IMR-90 (cell line): ENCODE measurements at regions not wholly inside any gene's neighbourhood (a gene's known extent, or its start where the extent isn't known, plus 50 kb on each side); places are given as distances from the start of the nearest gene placed in this dataset.

Source experiments
- ATAC-seq: fragments of 200-7000 bp; cut with Tn5 transposase; 2 replicates; pipeline ENCODE4 v1.9.1; 2020; ENCODE audit warnings: low read depth, mild to moderate bottlenecking, moderate library complexity
- BruUV-seq: library from RNA; stranded (reverse); fragments of 400-500 nt; replicated peaks from 2 replicates; lab custom pipeline; 2021; lab: Mats Ljungman, UMichigan
- CTCF ChIA-PET: fragments of 300-600 bp; formaldehyde crosslinking; extraction: SDS; loops from one replicate; lab custom pipeline; 2021; ENCODE audit warnings: antibody characterized with exemption; lab: Yijun Ruan, JAX
- POLR2A ChIA-PET: fragments of 300-600 bp; sonication (Branson Sonifier 250); formaldehyde crosslinking; loops from one replicate; lab custom pipeline; 2022; ENCODE audit warnings: antibody characterized with exemption; ENCODE audit not compliant: unreplicated experiment; lab: Charles Lee
- DNase-seq: peaks from one replicate; pipeline ENCODE4 v3.0.0; 2013
- H2AFZ ChIP-seq: replicated peaks from 2 replicates; pipeline ENCODE3; 2013; ENCODE audit warnings: low read length, mild to moderate bottlenecking; ENCODE audit not compliant: poor library complexity
- H2AK5ac ChIP-seq: 2 replicates; pipeline ENCODE4 v1.6.1; 2013; ENCODE audit warnings: low read depth, low read length, inconsistent platforms
- H2AK9ac ChIP-seq: replicated peaks from 2 replicates; pipeline ENCODE3; 2013; ENCODE audit warnings: mild to moderate bottlenecking, low read depth, low read length, moderate library complexity; ENCODE audit not compliant: poor library complexity
- H2BK120ac ChIP-seq: 2 replicates; pipeline ENCODE4 v1.6.1; 2013; ENCODE audit warnings: low read depth, low read length, inconsistent platforms
- H2BK15ac ChIP-seq: 3 replicates; pipeline ENCODE4 v1.6.1; 2013; ENCODE audit warnings: low read depth, low read length, inconsistent platforms
- H2BK20ac ChIP-seq: 2 replicates; pipeline ENCODE4 v1.6.1; 2013; ENCODE audit warnings: low read depth, mild to moderate bottlenecking, inconsistent platforms, low read length, moderate library complexity
- H2BK5ac ChIP-seq: 2 replicates; pipeline ENCODE4 v1.6.1; 2013; ENCODE audit warnings: mild to moderate bottlenecking, low read depth, low read length, inconsistent platforms; ENCODE audit not compliant: poor library complexity, severe bottlenecking
- H3K14ac ChIP-seq: replicated peaks from 2 replicates; pipeline ENCODE4 v1.6.1; 2013; ENCODE audit warnings: low read depth, low read length, inconsistent platforms
- H3K18ac ChIP-seq: 2 replicates; pipeline ENCODE4 v1.6.1; 2013; ENCODE audit warnings: low read depth, low read length, control low read depth
- H3K23ac ChIP-seq: 2 replicates; pipeline ENCODE4 v1.6.1; 2013; ENCODE audit warnings: low read depth, low read length, inconsistent platforms
- H3K27ac ChIP-seq: 2 replicates; pipeline ENCODE4 v1.5.1; 2013; ENCODE audit warnings: mild to moderate bottlenecking, control low read depth, low read length; ENCODE audit not compliant: insufficient read depth
- H3K27me3 ChIP-seq: 2 replicates; pipeline ENCODE4 v1.6.1; 2013; ENCODE audit warnings: low read length; ENCODE audit not compliant: control insufficient read depth, insufficient read depth
- H3K36me3 ChIP-seq: 2 replicates; pipeline ENCODE4 v1.6.1; 2013; ENCODE audit warnings: low read length, mixed read lengths; ENCODE audit not compliant: control insufficient read depth, insufficient read depth
- H3K4ac ChIP-seq: 2 replicates; pipeline ENCODE4 v1.6.1; 2013; ENCODE audit warnings: low read depth, low read length, inconsistent platforms
- H3K4me1 ChIP-seq: 2 replicates; pipeline ENCODE4 v1.6.1; 2013; ENCODE audit warnings: low read length, mixed read lengths; ENCODE audit not compliant: control insufficient read depth, insufficient read depth
- H3K4me2 ChIP-seq: 2 replicates; pipeline ENCODE4 v1.6.1; 2013; ENCODE audit warnings: low read depth, mild to moderate bottlenecking, control low read depth, low read length, moderate library complexity
- H3K4me3 ChIP-seq: 2 replicates; pipeline ENCODE4 v1.5.1; 2013; ENCODE audit warnings: low read depth, mild to moderate bottlenecking, control low read depth, low read length, moderate library complexity; ENCODE audit not compliant: insufficient read depth
- H3K56ac ChIP-seq: 2 replicates; pipeline ENCODE4 v1.6.1; 2013; ENCODE audit warnings: low read length, inconsistent platforms; ENCODE audit not compliant: insufficient read depth; ENCODE audit errors: extremely low read depth
- H3K79me1 ChIP-seq, 2 experiments: 2 replicates each; pipeline ENCODE4 v1.6.1; 2013; ENCODE audit warnings: low read length in 2 of 2, inconsistent platforms in 1 of 2, low read depth in 1 of 2
- H3K9ac ChIP-seq: 2 replicates; pipeline ENCODE4 v1.6.1; 2013; ENCODE audit warnings: low read depth, low read length, control low read depth
- H3K9me1 ChIP-seq: 2 replicates; pipeline ENCODE4 v1.6.1; 2013; ENCODE audit warnings: low read length, inconsistent platforms; ENCODE audit not compliant: insufficient read depth
- H3K9me3 ChIP-seq: 2 replicates; pipeline ENCODE4 v1.6.1; 2013; ENCODE audit warnings: low read length; ENCODE audit not compliant: control insufficient read depth, insufficient read depth
- H4K20me1 ChIP-seq: 2 replicates; pipeline ENCODE4 v1.6.1; 2013; ENCODE audit warnings: low read length, inconsistent platforms; ENCODE audit not compliant: insufficient read depth
- H4K5ac ChIP-seq: 2 replicates; pipeline ENCODE4 v1.6.1; 2013; ENCODE audit warnings: mild to moderate bottlenecking, low read depth, low read length, control low read depth
- H4K8ac ChIP-seq, 2 experiments: 2 replicates each; pipeline ENCODE4 v1.6.1; 2013; ENCODE audit warnings: low read depth in 2 of 2, low read length in 2 of 2, control low read depth in 1 of 2, inconsistent platforms in 1 of 2
- H4K91ac ChIP-seq: 2 replicates; pipeline ENCODE4 v1.6.1; 2013; ENCODE audit warnings: low read depth, low read length, inconsistent platforms; ENCODE audit not compliant: insufficient read depth
- CHD1 ChIP-seq: IDR thresholded peaks from 2 replicates; pipeline ENCODE4 v1.6.1; 2012; ENCODE audit warnings: low read depth, low read length, improper control_type of control experiment
- POLR2A ChIP-seq: IDR thresholded peaks from 2 replicates; pipeline ENCODE4 v1.6.1; 2012; ENCODE audit warnings: mild to moderate bottlenecking, low read depth, low read length
- RCOR1 ChIP-seq: IDR thresholded peaks from 2 replicates; pipeline ENCODE4 v1.6.1; 2012; ENCODE audit warnings: mild to moderate bottlenecking, low read length, improper control_type of control experiment; ENCODE audit not compliant: insufficient replicate concordance
- WGBS, 2 experiments: methylation state at CpG; one replicate each; pipeline versions ENCODE4 v1.1.5 to v1.1.7; 2013; ENCODE audit warnings: missing lambda C conversion rate in 2 of 2; ENCODE audit not compliant: insufficient read length in 1 of 2; ENCODE audit errors: extremely low coverage in 2 of 2; 5-methylcytosine and 5-hydroxymethylcytosine counted together
- dilution Hi-C: fragments of 300-500 bp; cut with HindIII; formaldehyde crosslinking; loops from one replicate; pipeline ENCODE4 v1.14.3; 2018; ENCODE audit warnings: low sequenced_read_pairs; ENCODE audit not compliant: unreplicated experiment
- in situ Hi-C: fragments of 300-500 bp; cut with MboI; formaldehyde crosslinking; loops from 3 replicates; pipeline ENCODE4 v1.14.3; 2019; ENCODE audit warnings: low sequenced_read_pairs, inconsistent platforms, mixed read lengths
- intact Hi-C: fragments of 100-400 bp; cut with micrococcal nuclease; formaldehyde crosslinking; loops from 2 replicates; pipeline ENCODE4 v1.10.0; 2022

DNA sequence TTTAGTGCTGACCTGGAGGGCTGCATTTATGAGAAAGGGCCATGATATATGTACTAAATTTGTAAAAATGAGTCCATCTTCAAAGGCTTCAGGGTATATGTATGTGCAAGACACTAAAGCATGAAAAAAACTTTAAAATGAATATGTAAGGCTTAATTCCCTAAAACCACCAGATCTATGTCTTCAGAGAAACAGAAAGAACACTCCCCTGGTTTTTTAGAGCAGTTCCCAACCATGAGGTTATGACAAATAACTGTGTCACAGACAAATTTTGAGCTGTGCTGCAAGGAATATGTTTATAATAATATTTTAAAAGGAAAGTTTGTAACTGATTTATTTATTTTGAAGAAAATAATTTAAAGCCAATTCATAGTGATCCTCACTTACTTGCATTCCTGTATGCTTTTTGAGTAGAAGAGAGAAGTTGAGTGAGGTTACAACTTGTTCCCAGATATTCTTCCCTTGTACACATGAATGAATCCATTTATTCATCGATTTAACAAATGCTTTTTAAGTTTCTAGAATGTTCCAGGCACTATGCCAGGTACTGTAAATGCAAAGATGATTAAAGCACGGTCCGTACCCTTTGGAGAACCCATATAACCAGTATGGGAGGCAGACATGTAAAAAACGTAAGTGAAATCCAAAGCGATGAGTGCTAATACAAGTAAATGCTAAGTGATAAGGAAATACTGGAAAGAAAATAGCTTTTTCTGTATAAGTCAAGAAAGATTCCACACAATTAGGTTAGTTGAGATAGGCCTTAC is 295.2 kb upstream of the DIAPH2 start (continued):
- no peak for TF ChIP-seq CHD1

- H2AFZ ChIP-seq = no peak overlapping the region
- TF ChIP-seq POLR2A = no peak
- no peak for TF ChIP-seq RCOR1
- peak; percentile 41 for DNase-seq
- H4K20me1 ChIP-seq = no peaks in the 10 kb centered on the region
- no peaks in the 10 kb centered on the region for H3K79me1 ChIP-seq
- H3K14ac ChIP-seq = no peak overlapping the region
- H3K56ac ChIP-seq = no peak overlapping the region
- no peaks in the 10 kb centered on the region for H3K36me3 ChIP-seq
- H3K27ac ChIP-seq = no peak overlapping the region
- BruUV-seq = no TSS peak
- H2AK5ac ChIP-seq = no peak overlapping the region
- no peak overlapping the region for H3K18ac ChIP-seq
- H4K8ac ChIP-seq = no peak overlapping the region
- no peak overlapping the region for H3K4ac ChIP-seq
- no CpG with 5 or more reads among the region's 1 CpG for WGBS, 2 experiments
- no peak overlapping the region for H2BK15ac ChIP-seq
- H2BK5ac ChIP-seq = no peak overlapping the region
- no peaks in the 10 kb centered on the region for H3K4me1 ChIP-seq
- CTCF ChIA-PET = interaction anchor here (0.5 kb wide), 1 partner anchor 969 kb away, joined by 3 read pairs; no protein-coding TSS in a partner anchor
- H3K4me3 ChIP-seq = no peak overlapping the region
- POLR2A ChIA-PET = no interaction called here
- ATAC-seq = peak; percentile 53
- H4K91ac ChIP-seq = no peak overlapping the region
- no peak overlapping the region for H3K9ac ChIP-seq
- H4K5ac ChIP-seq = no peak overlapping the region
- no peaks in the 10 kb centered on the region; the same call in 1 of the 2 replicates for H3K27me3 ChIP-seq
- H3K9me1 ChIP-seq = peaks cover 3% of the 10 kb centered on the region; the same call in 1 of the 2 replicates
- in situ Hi-C loops (no loop called here), intact Hi-C loops (loop anchor here (5.0 kb wide), 1 partner anchor 158 kb away; no protein-coding TSS in a partner anchor), dilution Hi-C loops (no loop called here)
- H3K4me2 ChIP-seq = no peak overlapping the region
- H2BK20ac ChIP-seq = no peak overlapping the region
- no peak overlapping the region for H2AK9ac ChIP-seq
- no peak overlapping the region for H2BK120ac ChIP-seq
- no peak overlapping the region for H3K23ac ChIP-seq
- no peaks in the 10 kb centered on the region for H3K9me3 ChIP-seq
These were observed 290.0 kb upstream of the DIAPH2 start for GRCh38 chrX:96394598-96394997.
